ENCODE measurements at regions not wholly inside any gene's neighbourhood (a gene's known extent, or its start where the extent isn't known, plus 50 kb on each side); places are given as distances from the start of the nearest gene placed in this dataset.
A peak's percentile ranks its signal among the peaks of the same experiment; 100 is the strongest.

- 76 to 86% methylated on average over 3 of the region's 3 CpGs for WGBS, 2 donors
- no peak for ATAC-seq (ENCODE audit: insufficient read depth, low FRiP score)
- peak in 1 of 3 donors; percentile 44 for DNase-seq
- Histone ChIP-seq H3K9ac (ENCODE audit: insufficient read depth in 1 of 2, low read length in 2 of 2) (no peak overlapping the region), H3K27me3 (ENCODE audit: control insufficient read depth in 3 of 3, insufficient read depth in 3 of 3, low read length in 2 of 3) (peaks cover 0 to 4% (median 0%) of the 10 kb centered on the region in 3 donors), H3K36me3 (ENCODE audit: control insufficient read depth in 4 of 4, insufficient read depth in 4 of 4, low read length in 4 of 4) (no peaks in the 10 kb centered on the region), H3K4me3 (no peak overlapping the region), H3K4me1 (ENCODE audit: control insufficient read depth in 5 of 5, insufficient read depth in 5 of 5, low read length in 5 of 5) (peaks cover 3 to 22% (median 11%) of the 10 kb centered on the region in 5 donors), H3K9me3 (ENCODE audit: control insufficient read depth in 4 of 4, insufficient read depth in 3 of 4, low read length in 3 of 4) (peaks cover 0 to 2% (median 0%) of the 10 kb centered on the region in 4 donors), H3K27ac (ENCODE audit: low read depth in 1 of 2, low read length in 1 of 2) (no peak overlapping the region)
- TF ChIP-seq CTCF (IDR thresholded peaks at IDR 0.05; ENCODE audit: control extremely low read depth, extremely low read depth): no peak
Observed at GRCh38 chr3:43885908-43886618, 195.3 kb downstream of the ABHD5 start.

GRCh38 chr3:43892061-43892460, 201.3 kb downstream of the ABHD5 start:
- H3K36me3 ChIP-seq (ENCODE audit: control insufficient read depth in 4 of 4, insufficient read depth in 4 of 4, low read length in 4 of 4): no peaks in the 10 kb centered on the region
- no peak for ATAC-seq (ENCODE audit: insufficient read depth, low FRiP score)
- no peak for TF ChIP-seq CTCF (IDR thresholded peaks at IDR 0.05; ENCODE audit: control extremely low read depth, extremely low read depth)
- H3K4me1 ChIP-seq (ENCODE audit: control insufficient read depth in 5 of 5, insufficient read depth in 5 of 5, low read length in 5 of 5): peaks cover 0 to 10% (median 6%) of the 10 kb centered on the region in 5 donors
- peaks cover 0 to 16% (median 4%) of the 10 kb centered on the region in 3 donors for H3K27me3 ChIP-seq (ENCODE audit: control insufficient read depth in 3 of 3, insufficient read depth in 3 of 3, low read length in 2 of 3)
- DNase-seq: no peak
- no peak overlapping the region for H3K27ac ChIP-seq (ENCODE audit: low read depth in 1 of 2, low read length in 1 of 2)
- H3K9me3 ChIP-seq (ENCODE audit: control insufficient read depth in 4 of 4, insufficient read depth in 3 of 4, low read length in 3 of 4): no peaks in the 10 kb centered on the region
- H3K9ac ChIP-seq (ENCODE audit: insufficient read depth in 1 of 2, low read length in 2 of 2): no peak overlapping the region
- H3K4me3 ChIP-seq: no peak overlapping the region
- 66 to 78% methylated on average over 6 of the region's 6 CpGs for WGBS, 2 donors

- Histone ChIP-seq H3K9ac (ENCODE audit: insufficient read depth in 1 of 2, low read length in 2 of 2) (no peak overlapping the region), H3K9me3 (ENCODE audit: control insufficient read depth in 4 of 4, insufficient read depth in 3 of 4, low read length in 3 of 4) (no peaks in the 10 kb centered on the region), H3K4me3 (no peak overlapping the region), H3K27me3 (ENCODE audit: control insufficient read depth in 3 of 3, insufficient read depth in 3 of 3, low read length in 2 of 3) (peaks cover 0 to 16% (median 4%) of the 10 kb centered on the region in 3 donors), H3K4me1 (ENCODE audit: control insufficient read depth in 5 of 5, insufficient read depth in 5 of 5, low read length in 5 of 5) (peaks cover 0 to 10% (median 6%) of the 10 kb centered on the region in 5 donors), H3K36me3 (ENCODE audit: control insufficient read depth in 4 of 4, insufficient read depth in 4 of 4, low read length in 4 of 4) (no peaks in the 10 kb centered on the region), H3K27ac (ENCODE audit: low read depth in 1 of 2, low read length in 1 of 2) (no peak overlapping the region)
- 15 to 19% methylated on average over 7 of the region's 7 CpGs for WGBS, 2 donors
- ATAC-seq (ENCODE audit: insufficient read depth, low FRiP score) (no peak), DNase-seq (no peak)
- TF ChIP-seq CTCF (IDR thresholded peaks at IDR 0.05; ENCODE audit: control extremely low read depth, extremely low read depth): no peak
Observed at GRCh38 chr3:43892526-43892925, 201.8 kb downstream of the ABHD5 start.

Data from lung (tissue), 11 donors.